Activated CD4-positive, alpha-beta T cell treated with anti-CD3 and anti-CD28 coated beads, Interleukin-2, Interleukin-6, amounts not matched to agents 100 ng/mL and 50 ng/mL, durations not matched to agents 16 hours and 8 hours (primary cell): ENCODE measurements at regions not wholly inside any gene's neighbourhood (a gene's known extent, or its start where the extent isn't known, plus 50 kb on each side); places are given as distances from the start of the nearest gene placed in this dataset.

Experiments
- DNase-seq: peaks from one replicate; pipeline ENCODE4 v3.0.0-alpha.2; 2020

GRCh38 chr5:35309365-35310130 is 79.3 kb upstream of the PRLR start:
- DNase-seq: no peak

GRCh38 chr5:35308421-35308820 is 78.1 kb upstream of the PRLR start:
- no peak for DNase-seq

GRCh38 chr5:35306716-35307365 is 76.6 kb upstream of the PRLR start:
- no peak for DNase-seq

- no peak for DNase-seq
Observed at GRCh38 chr5:35305336-35306020, 75.2 kb upstream of the PRLR start.

- DNase-seq: no peak
Observed at GRCh38 chr5:35304291-35304690, 74.0 kb upstream of the PRLR start.

- DNase-seq: no peak
Observed at GRCh38 chr5:35303152-35303551, 72.9 kb upstream of the PRLR start.

- no peak for DNase-seq
Observed at GRCh38 chr5:35302544-35302943, 72.3 kb upstream of the PRLR start.

GRCh38 chr5:35297755-35298154 is 67.5 kb upstream of the PRLR start:
- DNase-seq: no peak

GRCh38 chr5:35294976-35295375 is 64.7 kb upstream of the PRLR start:
- no peak for DNase-seq

GRCh38 chr5:35294017-35294416 is 63.7 kb upstream of the PRLR start:
- no peak for DNase-seq

GRCh38 chr5:35285435-35285834 is 55.1 kb upstream of the PRLR start:
- DNase-seq: no peak

- no peak for DNase-seq
Observed at GRCh38 chr5:35285011-35285410, 54.7 kb upstream of the PRLR start.

- DNase-seq: no peak
Observed at GRCh38 chr5:35284364-35284763, 54.1 kb upstream of the PRLR start.

GRCh38 chr5:35282810-35283209 is 52.5 kb upstream of the PRLR start:
- no peak for DNase-seq

- no peak for DNase-seq
Observed at GRCh38 chr5:35281613-35282012, 51.3 kb upstream of the PRLR start.
